HEK293 (cell line): ENCODE measurements at regions not wholly inside any gene's neighbourhood (a gene's known extent, or its start where the extent isn't known, plus 50 kb on each side); places are given as distances from the start of the nearest gene placed in this dataset.

ENCODE experiments used
- CTCF ChIA-PET: fragments of 350-600 bp; formaldehyde crosslinking; extraction: SDS; loops from one replicate; lab custom pipeline; 2021; ENCODE audit warnings: antibody characterized with exemption; lab: Yijun Ruan, JAX
- POLR2A ChIA-PET: fragments of 300-600 bp; formaldehyde crosslinking; extraction: SDS; loops from one replicate; lab custom pipeline; 2020; ENCODE audit warnings: antibody characterized with exemption, inconsistent platforms; lab: Yijun Ruan, JAX
- H3K27ac ChIP-seq: fragments of 200-500 bp; sonication (Bioruptor generic); 2 replicates; pipeline ENCODE4 v1.5.1; 2014; ENCODE audit warnings: low read depth, low read length, control low read depth, inconsistent platforms; ENCODE audit errors: extremely low read depth
- H3K36me3 ChIP-seq, 2 experiments: fragments of 200-500 bp in 1 of 2; sonication (Bioruptor generic) in 1 of 2; 1 replicate in 1 of 2; 2 replicates in 1 of 2; pipeline ENCODE4 v1.5.1; 2014 to 2017; ENCODE audit warnings: inconsistent platforms in 2 of 2, low read length in 2 of 2; ENCODE audit not compliant: control insufficient read depth in 2 of 2, insufficient read depth in 1 of 2
- H3K4me1 ChIP-seq: fragments of 200-500 bp; sonication (Bioruptor generic); 2 replicates; pipeline ENCODE4 v1.5.1; 2014; ENCODE audit warnings: mild to moderate bottlenecking, low read length, inconsistent platforms; ENCODE audit not compliant: control insufficient read depth, insufficient read depth
- H3K4me3 ChIP-seq: 2 replicates; pipeline ENCODE4 v1.5.1; 2011; ENCODE audit warnings: low read depth, mild to moderate bottlenecking, control low read depth, low read length, moderate library complexity
- H3K9me3 ChIP-seq: fragments of 200-500 bp; sonication (Bioruptor generic); 2 replicates; pipeline ENCODE4 v1.5.1; 2014; ENCODE audit warnings: low read depth, low read length, inconsistent platforms; ENCODE audit not compliant: control insufficient read depth, insufficient read depth
- CTCF ChIP-seq: fragments of 450-650 bp; formaldehyde crosslinking; IDR thresholded peaks from 2 replicates; pipeline ENCODE4 v1.5.1; 2016; ENCODE audit warnings: missing biosample characterization, missing genetic modification characterization
- EGR2 ChIP-seq: fragments of 450-650 bp; formaldehyde crosslinking; IDR thresholded peaks from 2 replicates; pipeline ENCODE4 v1.5.1; 2016; ENCODE audit warnings: low read depth, missing biosample characterization, missing genetic modification characterization
- GLI2 ChIP-seq: fragments of 450-650 bp; formaldehyde crosslinking; IDR thresholded peaks from 2 replicates; pipeline ENCODE4; 2017; ENCODE audit warnings: missing biosample characterization, missing genetic modification characterization, low read depth, borderline replicate concordance
- HOXD13 ChIP-seq: sonication (generic); formaldehyde crosslinking; IDR thresholded peaks from 2 replicates; pipeline ENCODE4 v1.8.0; 2022; ENCODE audit warnings: missing genetic modification reagents, borderline replicate concordance
- REPIN1 ChIP-seq: fragments of 450-650 bp; formaldehyde crosslinking; IDR thresholded peaks from 2 replicates; pipeline ENCODE4 v1.5.1; 2017; ENCODE audit warnings: missing biosample characterization, missing genetic modification characterization, low read depth
- SP2 ChIP-seq: fragments of 450-650 bp; formaldehyde crosslinking; IDR thresholded peaks from 2 replicates; pipeline ENCODE4 v1.5.1; 2016; ENCODE audit warnings: missing biosample characterization, missing genetic modification characterization
- TCF7L2 ChIP-seq: IDR thresholded peaks from 2 replicates; pipeline ENCODE4 v1.6.1; 2011; ENCODE audit warnings: low read depth, mild to moderate bottlenecking, inconsistent platforms, low read length, moderate library complexity, borderline replicate concordance
- ZBTB20 ChIP-seq: fragments of 450-650 bp; formaldehyde crosslinking; IDR thresholded peaks from 2 replicates; pipeline ENCODE4 v1.5.1; 2016; ENCODE audit warnings: missing biosample characterization, missing genetic modification characterization
- ZBTB8A ChIP-seq: fragments of 450-650 bp; formaldehyde crosslinking; IDR thresholded peaks from 2 replicates; pipeline ENCODE4 v1.5.1; 2016; ENCODE audit warnings: missing biosample characterization, missing genetic modification characterization
- ZNF10 ChIP-seq: fragments of 450-650 bp; formaldehyde crosslinking; IDR thresholded peaks from 2 replicates; pipeline ENCODE4 v1.5.1; 2017; ENCODE audit warnings: missing biosample characterization, missing genetic modification characterization
- ZNF132 ChIP-seq: fragments of 450-650 bp; formaldehyde crosslinking; IDR thresholded peaks from 2 replicates; pipeline ENCODE4 v1.5.1; 2017; ENCODE audit warnings: missing biosample characterization, missing genetic modification characterization, borderline replicate concordance
- ZNF16 ChIP-seq: fragments of 450-650 bp; formaldehyde crosslinking; IDR thresholded peaks from 2 replicates; pipeline ENCODE4 v1.5.1; 2016; ENCODE audit warnings: low read depth, missing biosample characterization, missing genetic modification characterization
- ZNF174 ChIP-seq: fragments of 450-650 bp; formaldehyde crosslinking; IDR thresholded peaks from 2 replicates; pipeline ENCODE4 v1.5.0; 2017; ENCODE audit warnings: missing biosample characterization, mild to moderate bottlenecking, missing genetic modification characterization
- ZNF23 ChIP-seq: fragments of 450-650 bp; formaldehyde crosslinking; IDR thresholded peaks from 2 replicates; pipeline ENCODE4 v1.5.1; 2016; ENCODE audit warnings: missing biosample characterization, missing genetic modification characterization, borderline replicate concordance
- ZNF239 ChIP-seq: fragments of 450-650 bp; formaldehyde crosslinking; IDR thresholded peaks from 2 replicates; pipeline ENCODE4 v1.5.1; 2016; ENCODE audit warnings: missing biosample characterization, missing genetic modification characterization
- ZNF302 ChIP-seq: fragments of 450-650 bp; formaldehyde crosslinking; IDR thresholded peaks from 2 replicates; pipeline ENCODE4 v1.5.1; 2016; ENCODE audit warnings: missing biosample characterization, missing genetic modification characterization, low read depth
- ZNF37A ChIP-seq: fragments of 450-650 bp; IDR thresholded peaks from 2 replicates; pipeline ENCODE4 v1.5.1; 2018; ENCODE audit warnings: missing biosample characterization, missing genetic modification characterization
- ZNF433 ChIP-seq: fragments of 450-650 bp; formaldehyde crosslinking; IDR thresholded peaks from 2 replicates; pipeline ENCODE4 v1.5.1; 2016; ENCODE audit warnings: missing biosample characterization, missing genetic modification characterization, low read depth
- ZNF449 ChIP-seq: fragments of 450-650 bp; formaldehyde crosslinking; IDR thresholded peaks from 2 replicates; pipeline ENCODE4 v1.5.1; 2017; ENCODE audit warnings: missing biosample characterization, mild to moderate bottlenecking, missing genetic modification characterization, moderate library complexity
- ZNF488 ChIP-seq: fragments of 450-650 bp; formaldehyde crosslinking; IDR thresholded peaks from 2 replicates; pipeline ENCODE4 v1.5.1; 2016; ENCODE audit warnings: missing biosample characterization, missing genetic modification characterization
- ZNF555 ChIP-seq: fragments of 450-650 bp; formaldehyde crosslinking; conservative IDR thresholded peaks from 2 replicates; pipeline ENCODE4 v1.5.1; 2017; ENCODE audit warnings: missing biosample characterization, mild to moderate bottlenecking, missing genetic modification characterization, inconsistent platforms
- ZNF639 ChIP-seq: fragments of 450-650 bp; formaldehyde crosslinking; IDR thresholded peaks from 2 replicates; pipeline ENCODE4 v1.5.1; 2016; ENCODE audit warnings: missing biosample characterization, missing genetic modification characterization
- ZNF692 ChIP-seq: fragments of 450-650 bp; formaldehyde crosslinking; IDR thresholded peaks from 2 replicates; pipeline ENCODE4 v1.5.1; 2016; ENCODE audit warnings: missing biosample characterization, missing genetic modification characterization
- ZNF747 ChIP-seq: fragments of 450-650 bp; formaldehyde crosslinking; IDR thresholded peaks from 2 replicates; pipeline ENCODE4 v1.5.1; 2016; ENCODE audit warnings: missing biosample characterization, missing genetic modification characterization
- ZNF785 ChIP-seq: fragments of 450-650 bp; formaldehyde crosslinking; IDR thresholded peaks from 2 replicates; pipeline ENCODE4 v1.5.1; 2016; ENCODE audit warnings: missing biosample characterization, missing genetic modification characterization
- ZSCAN30 ChIP-seq: fragments of 450-650 bp; IDR thresholded peaks from 2 replicates; pipeline ENCODE4 v1.5.1; 2018; ENCODE audit warnings: missing biosample characterization, mild to moderate bottlenecking, missing genetic modification characterization, moderate library complexity
- TF ChIP-seq, protein P1 (sequence below): fragments of 450-650 bp; formaldehyde crosslinking; IDR thresholded peaks from 2 replicates; pipeline ENCODE4 v1.5.1; 2016; ENCODE audit warnings: missing biosample characterization, missing genetic modification characterization, low read depth

GRCh38 chr4:45283352-45283751 lies 557.0 kb upstream of the GNPDA2 start:
- Histone ChIP-seq H3K36me3 (no peaks in the 10 kb centered on the region), H3K4me1 (no peaks in the 10 kb centered on the region), H3K4me3 (no peak overlapping the region), H3K9me3 (no peaks in the 10 kb centered on the region), H3K27ac (no peak overlapping the region)
- CTCF ChIA-PET = interaction anchor here (0.6 to 0.7 kb wide), 2 partner anchors 13 to 889 kb away, joined by 3 read pairs; no protein-coding TSS in a partner anchor
- TF ChIP-seq ZNF785 (tag by site-specific recombination) = no peak
- no peak for TF ChIP-seq ZBTB8A
- TF ChIP-seq ZBTB20 (tag by site-specific recombination) = no peak
- no peak for TF ChIP-seq ZNF302 (tag by site-specific recombination)
- TF ChIP-seq SP2 = no peak
- no peak for TF ChIP-seq ZNF449
- TF ChIP-seq ZSCAN30 (tag by site-specific recombination) = no peak
- POLR2A ChIA-PET = no interaction called here

GRCh38 chr4:45280121-45280520 lies 553.8 kb upstream of the GNPDA2 start:
- ChIA-PET POLR2A (no interaction called here), CTCF (no interaction called here)
- H3K36me3 ChIP-seq = no peaks in the 10 kb centered on the region
- H3K27ac ChIP-seq = no peak overlapping the region
- no peaks in the 10 kb centered on the region for H3K9me3 ChIP-seq
- no peaks in the 10 kb centered on the region for H3K4me1 ChIP-seq
- no peak overlapping the region for H3K4me3 ChIP-seq
- no peak for TF ChIP-seq ZNF692 (tag by site-specific recombination)
- TF ChIP-seq ZNF555 (tag by site-specific recombination) = no peak
- TF ChIP-seq ZNF16 (tag by site-specific recombination) = no peak
- no peak for TF ChIP-seq ZNF239 (tag by site-specific recombination)
- no peak for TF ChIP-seq TCF7L2
- no peak for TF ChIP-seq ZNF37A (tag by site-specific recombination)
- TF ChIP-seq EGR2 (tag by site-specific recombination) = no peak
- no peak for TF ChIP-seq ZNF488 (tag by site-specific recombination)
- TF ChIP-seq, protein P1, sequence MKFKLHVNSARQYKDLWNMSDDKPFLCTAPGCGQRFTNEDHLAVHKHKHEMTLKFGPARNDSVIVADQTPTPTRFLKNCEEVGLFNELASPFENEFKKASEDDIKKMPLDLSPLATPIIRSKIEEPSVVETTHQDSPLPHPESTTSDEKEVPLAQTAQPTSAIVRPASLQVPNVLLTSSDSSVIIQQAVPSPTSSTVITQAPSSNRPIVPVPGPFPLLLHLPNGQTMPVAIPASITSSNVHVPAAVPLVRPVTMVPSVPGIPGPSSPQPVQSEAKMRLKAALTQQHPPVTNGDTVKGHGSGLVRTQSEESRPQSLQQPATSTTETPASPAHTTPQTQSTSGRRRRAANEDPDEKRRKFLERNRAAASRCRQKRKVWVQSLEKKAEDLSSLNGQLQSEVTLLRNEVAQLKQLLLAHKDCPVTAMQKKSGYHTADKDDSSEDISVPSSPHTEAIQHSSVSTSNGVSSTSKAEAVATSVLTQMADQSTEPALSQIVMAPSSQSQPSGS (tag by site-specific recombination) = no peak
- TF ChIP-seq ZNF433 (tag by site-specific recombination) = no peak
- no peak for TF ChIP-seq ZNF23 (tag by site-specific recombination)
- no peak for TF ChIP-seq ZNF639 (tag by site-specific recombination)
- TF ChIP-seq ZNF10 (tag by site-specific recombination) = no peak
- TF ChIP-seq REPIN1 (tag by site-specific recombination) = no peak
- no peak for TF ChIP-seq ZNF747 (tag by site-specific recombination)
- TF ChIP-seq HOXD13 (CRISPR knock-in tag) = no peak
- TF ChIP-seq CTCF (tag by site-specific recombination) = no peak
- no peak for TF ChIP-seq ZNF132
- TF ChIP-seq ZNF174 (tag by site-specific recombination) = no peak
- TF ChIP-seq GLI2 (tag by site-specific recombination) = no peak
- TF ChIP-seq, all 188 proteins: peak for 0
